Loucy (cell line): ENCODE measurements at regions not wholly inside any gene's neighbourhood (a gene's known extent, or its start where the extent isn't known, plus 50 kb on each side); places are given as distances from the start of the nearest gene placed in this dataset.

Experiments used
- EZH2phosphoT487 ChIP-seq: fragments of 200-600 bp; IDR thresholded peaks from 2 replicates; pipeline ENCODE4 v1.6.1; 2018; ENCODE audit warnings: antibody characterized with exemption, mild to moderate bottlenecking, moderate library complexity, borderline replicate concordance
- TF ChIP-seq, protein P1 (sequence below): fragments of 200-600 bp; sonication (generic); conservative IDR thresholded peaks from 2 replicates; pipeline ENCODE4 v1.5.1; 2014; ENCODE audit warnings: mild to moderate bottlenecking, antibody characterized with exemption, low read length

GRCh38 chr11:121711939-121712338 is 259.2 kb upstream of the SORL1-AS1 start:
- TF ChIP-seq, protein P1, sequence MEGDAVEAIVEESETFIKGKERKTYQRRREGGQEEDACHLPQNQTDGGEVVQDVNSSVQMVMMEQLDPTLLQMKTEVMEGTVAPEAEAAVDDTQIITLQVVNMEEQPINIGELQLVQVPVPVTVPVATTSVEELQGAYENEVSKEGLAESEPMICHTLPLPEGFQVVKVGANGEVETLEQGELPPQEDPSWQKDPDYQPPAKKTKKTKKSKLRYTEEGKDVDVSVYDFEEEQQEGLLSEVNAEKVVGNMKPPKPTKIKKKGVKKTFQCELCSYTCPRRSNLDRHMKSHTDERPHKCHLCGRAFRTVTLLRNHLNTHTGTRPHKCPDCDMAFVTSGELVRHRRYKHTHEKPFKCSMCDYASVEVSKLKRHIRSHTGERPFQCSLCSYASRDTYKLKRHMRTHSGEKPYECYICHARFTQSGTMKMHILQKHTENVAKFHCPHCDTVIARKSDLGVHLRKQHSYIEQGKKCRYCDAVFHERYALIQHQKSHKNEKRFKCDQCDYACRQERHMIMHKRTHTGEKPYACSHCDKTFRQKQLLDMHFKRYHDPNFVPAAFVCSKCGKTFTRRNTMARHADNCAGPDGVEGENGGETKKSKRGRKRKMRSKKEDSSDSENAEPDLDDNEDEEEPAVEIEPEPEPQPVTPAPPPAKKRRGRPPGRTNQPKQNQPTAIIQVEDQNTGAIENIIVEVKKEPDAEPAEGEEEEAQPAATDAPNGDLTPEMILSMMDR: no peak
- TF ChIP-seq EZH2phosphoT487: no peak
